Astrocyte of the cerebellum (primary cell): ENCODE measurements at regions not wholly inside any gene's neighbourhood (a gene's known extent, or its start where the extent isn't known, plus 50 kb on each side); places are given as distances from the start of the nearest gene placed in this dataset.

Source experiments
- DNase-seq: peaks from one replicate; pipeline ENCODE4 v3.0.0-alpha.2; 2011; ENCODE audit warnings: low read depth
- H3K4me3 ChIP-seq: 2 replicates; pipeline ENCODE4 v1.5.1; 2011; ENCODE audit warnings: mild to moderate bottlenecking, low read depth, low read length, moderate library complexity
- CTCF ChIP-seq: IDR thresholded peaks from 2 replicates; pipeline ENCODE4 v1.5.1; 2012; ENCODE audit warnings: low read length, low read depth, moderate library complexity, mild to moderate bottlenecking; ENCODE audit errors: missing control alignments
- in situ Hi-C: cut with HindIII; loops from 2 replicates; pipeline ENCODE4 v1.10.0; 2017; ENCODE audit warnings: low sequenced_read_pairs

GRCh38 chr2:41863062-41863461 is 184.8 kb upstream of the PKDCC start:
- TF ChIP-seq CTCF, result no peak
- DNase-seq, result no peak
- in situ Hi-C loops, result no loop called here
- no peak overlapping the region for H3K4me3 ChIP-seq

- no peak overlapping the region for H3K4me3 ChIP-seq
- no peak for DNase-seq
- in situ Hi-C loops, result no loop called here
- no peak for TF ChIP-seq CTCF
Measured at GRCh38 chr2:41865263-41865662, 182.6 kb upstream of the PKDCC start.

GRCh38 chr2:41867553-41867952 is 180.3 kb upstream of the PKDCC start:
- no peak for DNase-seq
- TF ChIP-seq CTCF, result no peak
- in situ Hi-C loops, result no loop called here
- no peak overlapping the region for H3K4me3 ChIP-seq

GRCh38 chr2:41869542-41870264 is 178.1 kb upstream of the PKDCC start:
- TF ChIP-seq CTCF, result peak; percentile 82
- no peak for DNase-seq
- in situ Hi-C loops, result no loop called here

GRCh38 chr2:41870265-41870585 is 177.6 kb upstream of the PKDCC start:
- no peak for DNase-seq
- no peak for TF ChIP-seq CTCF
- in situ Hi-C loops, result no loop called here
- H3K4me3 ChIP-seq, result no peak overlapping the region

More at GRCh38 chr2:41869542-41870264, 178.1 kb upstream of the PKDCC start:
- no peak overlapping the region for H3K4me3 ChIP-seq

- no peak overlapping the region for H3K4me3 ChIP-seq
- no peak for DNase-seq
- peak; percentile 44 for TF ChIP-seq CTCF
- in situ Hi-C loops, result no loop called here
Measured at GRCh38 chr2:41871080-41871479, 176.7 kb upstream of the PKDCC start.

GRCh38 chr2:41872646-41873045 is 175.2 kb upstream of the PKDCC start:
- TF ChIP-seq CTCF, result no peak
- H3K4me3 ChIP-seq, result no peak overlapping the region
- DNase-seq, result no peak
- in situ Hi-C loops, result no loop called here
